ENCODE measurements at regions not wholly inside any gene's neighbourhood (a gene's known extent, or its start where the extent isn't known, plus 50 kb on each side); places are given as distances from the start of the nearest gene placed in this dataset.

- no peak for DNase-seq (ENCODE audit: low spot score)
- H3K27ac ChIP-seq (ENCODE audit: low read depth, low read length, poor library complexity, severe bottlenecking), result no peak overlapping the region
- ChIA-PET CTCF (ENCODE audit: unreplicated experiment) (no interaction called here), POLR2A (no interaction called here)
- H2AFZ ChIP-seq (ENCODE audit: low read length), result no peak overlapping the region
- H3K36me3 ChIP-seq (ENCODE audit: insufficient read depth, low read length), result no peaks in the 10 kb centered on the region
- no peaks in the 10 kb centered on the region for H3K79me2 ChIP-seq (ENCODE audit: insufficient read depth, low read depth, low read length)
- no peak overlapping the region for H3K4me3 ChIP-seq (ENCODE audit: low read depth, low read length, poor library complexity, severe bottlenecking)
- intact Hi-C loops (cut with micrococcal nuclease; ENCODE audit: unreplicated experiment), result no loop called here
- H4K20me1 ChIP-seq (ENCODE audit: insufficient read depth, low read length), result no peaks in the 10 kb centered on the region
- BruUV-seq (replicated peaks), result no TSS peak
- TF ChIP-seq CTCF (conservative IDR thresholded peaks at IDR 0.05; ENCODE audit: low read length) (no peak), EZH2phosphoT487 (IDR thresholded peaks at IDR 0.05; ENCODE audit: borderline replicate concordance, low read depth, low read length) (no peak)
- no peak overlapping the region for H3K4me2 ChIP-seq (ENCODE audit: low read length)
- H3K9me3 ChIP-seq (ENCODE audit: low read length), result no peaks in the 10 kb centered on the region
- H3K4me1 ChIP-seq (ENCODE audit: insufficient read depth, low read length, poor library complexity, severe bottlenecking), result no peaks in the 10 kb centered on the region
- H3K9me2 ChIP-seq (ENCODE audit: insufficient read depth, low read length), result no peaks in the 10 kb centered on the region; the same call in 1 of the 2 replicates
These were observed 372.1 kb upstream of the EMCN start for GRCh38 chr4:100889898-100890297.

GRCh38 chr4:100889401-100889800 lies 371.6 kb upstream of the EMCN start:
- TF ChIP-seq EZH2phosphoT487 (IDR thresholded peaks at IDR 0.05; ENCODE audit: borderline replicate concordance, low read depth, low read length), result no peak
- no peak for TF ChIP-seq CTCF (conservative IDR thresholded peaks at IDR 0.05; ENCODE audit: low read length)
- Histone ChIP-seq H3K9me2 (ENCODE audit: insufficient read depth, low read length) (no peaks in the 10 kb centered on the region; the same call in 1 of the 2 replicates), H3K36me3 (ENCODE audit: insufficient read depth, low read length) (no peaks in the 10 kb centered on the region), H3K4me3 (ENCODE audit: low read depth, low read length, poor library complexity, severe bottlenecking) (no peak overlapping the region), H3K4me1 (ENCODE audit: insufficient read depth, low read length, poor library complexity, severe bottlenecking) (no peaks in the 10 kb centered on the region), H3K4me2 (ENCODE audit: low read length) (no peak overlapping the region), H3K79me2 (ENCODE audit: insufficient read depth, low read depth, low read length) (no peaks in the 10 kb centered on the region), H3K9me3 (ENCODE audit: low read length) (no peaks in the 10 kb centered on the region), H2AFZ (ENCODE audit: low read length) (no peak overlapping the region), H4K20me1 (ENCODE audit: insufficient read depth, low read length) (no peaks in the 10 kb centered on the region), H3K27ac (ENCODE audit: low read depth, low read length, poor library complexity, severe bottlenecking) (no peak overlapping the region)
- DNase-seq (ENCODE audit: low spot score), result no peak
- POLR2A ChIA-PET, result no interaction called here
- CTCF ChIA-PET (ENCODE audit: unreplicated experiment), result no interaction called here
- no TSS peak for BruUV-seq (replicated peaks)
- intact Hi-C loops (cut with micrococcal nuclease; ENCODE audit: unreplicated experiment), result no loop called here

GRCh38 chr4:100882661-100883060 lies 364.8 kb upstream of the EMCN start:
- Histone ChIP-seq H2AFZ (ENCODE audit: low read length) (no peak overlapping the region), H3K9me3 (ENCODE audit: low read length) (no peaks in the 10 kb centered on the region), H3K27ac (ENCODE audit: low read depth, low read length, poor library complexity, severe bottlenecking) (no peak overlapping the region), H3K4me1 (ENCODE audit: insufficient read depth, low read length, poor library complexity, severe bottlenecking) (no peaks in the 10 kb centered on the region), H3K9me2 (ENCODE audit: insufficient read depth, low read length) (no peaks in the 10 kb centered on the region; the same call in 1 of the 2 replicates), H3K79me2 (ENCODE audit: insufficient read depth, low read depth, low read length) (no peaks in the 10 kb centered on the region), H4K20me1 (ENCODE audit: insufficient read depth, low read length) (no peaks in the 10 kb centered on the region), H3K36me3 (ENCODE audit: insufficient read depth, low read length) (no peaks in the 10 kb centered on the region), H3K4me3 (ENCODE audit: low read depth, low read length, poor library complexity, severe bottlenecking) (no peak overlapping the region), H3K4me2 (ENCODE audit: low read length) (no peak overlapping the region)
- DNase-seq (ENCODE audit: low spot score), result no peak
- TF ChIP-seq CTCF (conservative IDR thresholded peaks at IDR 0.05; ENCODE audit: low read length) (no peak), EZH2phosphoT487 (IDR thresholded peaks at IDR 0.05; ENCODE audit: borderline replicate concordance, low read depth, low read length) (no peak)
- no TSS peak for BruUV-seq (replicated peaks)
- intact Hi-C loops (cut with micrococcal nuclease; ENCODE audit: unreplicated experiment), result no loop called here
- POLR2A ChIA-PET, result no interaction called here
- CTCF ChIA-PET (ENCODE audit: unreplicated experiment), result no interaction called here

Measured in OCI-LY7 (cell line).